SK-N-MC (cell line): ENCODE measurements at regions not wholly inside any gene's neighbourhood (a gene's known extent, or its start where the extent isn't known, plus 50 kb on each side); places are given as distances from the start of the nearest gene placed in this dataset.

Experiments used
- DNase-seq: peaks from one replicate; pipeline ENCODE4 v3.0.0-alpha.2; 2011; ENCODE audit warnings: low read depth, low spot score
- H3K27ac ChIP-seq: fragments of 200-600 bp; sonication (generic); 2 replicates; pipeline ENCODE4 v1.5.1; 2016; ENCODE audit warnings: mixed run types
- H3K36me3 ChIP-seq: fragments of 200-600 bp; sonication (generic); 2 replicates; pipeline ENCODE4 v1.6.1; 2017; ENCODE audit warnings: antibody characterized with exemption, low read length, mixed read lengths; ENCODE audit not compliant: insufficient read depth
- H3K4me3 ChIP-seq: fragments of 200-600 bp; sonication (generic); 2 replicates; pipeline ENCODE4 v1.5.1; 2016
- H3K9ac ChIP-seq: fragments of 200-600 bp; sonication (generic); 2 replicates; pipeline ENCODE4 v1.8.0; 2017; ENCODE audit warnings: mixed run types, mixed read lengths; ENCODE audit not compliant: insufficient read length
- H3K9me3 ChIP-seq: fragments of 200-600 bp; sonication (generic); 2 replicates; pipeline ENCODE4 v1.6.1; 2017; ENCODE audit warnings: low read depth, mild to moderate bottlenecking, antibody characterized with exemption, low read length, moderate library complexity, mixed read lengths
- EZH2 ChIP-seq: fragments of 200-600 bp; sonication (generic); IDR thresholded peaks from one replicate; pipeline ENCODE4 v1.6.1; 2017; ENCODE audit warnings: antibody characterized with exemption
- FOXP2 ChIP-seq: optimal IDR thresholded peaks from 2 replicates; pipeline ENCODE3; 2011; ENCODE audit warnings: mild to moderate bottlenecking, moderate library complexity; ENCODE audit not compliant: insufficient read depth; ENCODE audit errors: extremely low read length, control extremely low read depth
- POLR2AphosphoS5 ChIP-seq: IDR thresholded peaks from 2 replicates; pipeline ENCODE4 v1.6.1; 2012; ENCODE audit warnings: mild to moderate bottlenecking, low read depth, low read length, borderline replicate concordance

- TF ChIP-seq FOXP2 (no peak), EZH2 (no peak), POLR2AphosphoS5 (no peak)
- Histone ChIP-seq H3K36me3 (no peaks in the 10 kb centered on the region), H3K27ac (no peak overlapping the region), H3K9ac (no peak overlapping the region), H3K9me3 (no peaks in the 10 kb centered on the region), H3K4me3 (no peak overlapping the region)
- no peak for DNase-seq
These were observed 233.0 kb upstream of the RAB4A start for GRCh38 chr1:229037806-229038405.

- DNase-seq, result no peak
- Histone ChIP-seq H3K9ac (no peak overlapping the region), H3K27ac (no peak overlapping the region), H3K9me3 (no peaks in the 10 kb centered on the region), H3K36me3 (no peaks in the 10 kb centered on the region), H3K4me3 (no peak overlapping the region)
- TF ChIP-seq EZH2, result no peak
- TF ChIP-seq FOXP2, result no peak
- no peak for TF ChIP-seq POLR2AphosphoS5
These were observed 230.1 kb upstream of the RAB4A start for GRCh38 chr1:229040630-229041358.

DNA sequence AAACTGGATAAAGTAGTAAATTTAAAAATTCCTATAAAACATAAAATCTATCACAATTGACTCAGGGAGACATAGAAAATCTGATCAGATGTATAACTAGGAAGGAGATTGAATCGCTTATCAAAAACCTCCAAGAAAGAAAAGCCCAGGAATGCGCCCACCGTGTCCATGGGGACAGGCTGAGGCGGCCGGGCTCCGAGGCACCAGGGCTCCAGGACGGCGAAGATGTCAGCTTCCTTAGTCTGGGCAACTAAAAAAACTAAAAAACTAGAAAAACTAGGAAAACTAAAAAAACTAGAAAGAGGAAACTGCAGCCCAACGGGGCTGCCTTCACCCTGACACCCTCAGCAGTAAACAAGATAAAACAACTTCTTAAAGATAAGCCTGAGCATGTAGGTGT, 229.0 kb upstream of the RAB4A start:
- DNase-seq, result no peak
- Histone ChIP-seq H3K36me3 (no peaks in the 10 kb centered on the region), H3K27ac (no peak overlapping the region), H3K4me3 (no peak overlapping the region), H3K9ac (no peak overlapping the region), H3K9me3 (no peaks in the 10 kb centered on the region)
- TF ChIP-seq POLR2AphosphoS5 (no peak), EZH2 (no peak)

DNA sequence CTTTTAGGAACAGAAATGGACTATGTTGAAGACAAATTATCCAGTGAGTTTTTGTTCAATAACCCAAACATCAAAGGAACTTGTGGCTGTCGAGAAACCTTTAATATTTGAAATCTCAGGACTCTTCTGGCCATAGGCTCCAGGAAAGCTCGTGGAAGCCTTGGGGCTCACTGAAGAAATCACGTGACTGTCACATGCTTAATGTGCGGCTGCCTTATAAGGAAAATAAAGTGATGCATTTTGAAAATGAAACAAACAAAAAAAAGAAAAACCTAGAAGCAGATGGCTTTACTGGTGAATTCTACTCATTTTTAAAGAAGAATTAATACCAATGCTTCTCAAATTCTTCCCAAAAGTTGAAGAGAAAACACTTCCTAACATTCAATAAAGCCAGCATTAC, 228.4 kb upstream of the RAB4A start:
- no peak for TF ChIP-seq POLR2AphosphoS5
- DNase-seq, result no peak
- no peaks in the 10 kb centered on the region for H3K36me3 ChIP-seq
- H3K4me3 ChIP-seq, result no peak overlapping the region
- H3K9me3 ChIP-seq, result no peaks in the 10 kb centered on the region
- H3K27ac ChIP-seq, result no peak overlapping the region
- no peak overlapping the region for H3K9ac ChIP-seq

- no peak for DNase-seq
- no peaks in the 10 kb centered on the region for H3K36me3 ChIP-seq
- no peak overlapping the region for H3K9ac ChIP-seq
- H3K9me3 ChIP-seq, result no peaks in the 10 kb centered on the region
- no peak overlapping the region for H3K4me3 ChIP-seq
- TF ChIP-seq EZH2, result no peak
- TF ChIP-seq POLR2AphosphoS5, result no peak
- no peak for TF ChIP-seq FOXP2
- H3K27ac ChIP-seq, result no peak overlapping the region
These were observed 227.8 kb upstream of the RAB4A start for GRCh38 chr1:229043115-229043514.

- DNase-seq, result no peak
- H3K27ac ChIP-seq, result no peak overlapping the region
- H3K36me3 ChIP-seq, result no peaks in the 10 kb centered on the region
- no peak overlapping the region for H3K9ac ChIP-seq
- no peak overlapping the region for H3K4me3 ChIP-seq
- no peaks in the 10 kb centered on the region for H3K9me3 ChIP-seq
- TF ChIP-seq FOXP2 (no peak), EZH2 (no peak), POLR2AphosphoS5 (no peak)
These were observed 224.6 kb upstream of the RAB4A start for GRCh38 chr1:229046251-229046853.

- no peak overlapping the region for H3K4me3 ChIP-seq
- H3K36me3 ChIP-seq, result no peaks in the 10 kb centered on the region
- no peak for DNase-seq
- H3K27ac ChIP-seq, result no peak overlapping the region
- no peaks in the 10 kb centered on the region for H3K9me3 ChIP-seq
- H3K9ac ChIP-seq, result no peak overlapping the region
- TF ChIP-seq POLR2AphosphoS5, result no peak
- no peak for TF ChIP-seq FOXP2
- no peak for TF ChIP-seq EZH2
These were observed 223.6 kb upstream of the RAB4A start for GRCh38 chr1:229047161-229047839.

DNA sequence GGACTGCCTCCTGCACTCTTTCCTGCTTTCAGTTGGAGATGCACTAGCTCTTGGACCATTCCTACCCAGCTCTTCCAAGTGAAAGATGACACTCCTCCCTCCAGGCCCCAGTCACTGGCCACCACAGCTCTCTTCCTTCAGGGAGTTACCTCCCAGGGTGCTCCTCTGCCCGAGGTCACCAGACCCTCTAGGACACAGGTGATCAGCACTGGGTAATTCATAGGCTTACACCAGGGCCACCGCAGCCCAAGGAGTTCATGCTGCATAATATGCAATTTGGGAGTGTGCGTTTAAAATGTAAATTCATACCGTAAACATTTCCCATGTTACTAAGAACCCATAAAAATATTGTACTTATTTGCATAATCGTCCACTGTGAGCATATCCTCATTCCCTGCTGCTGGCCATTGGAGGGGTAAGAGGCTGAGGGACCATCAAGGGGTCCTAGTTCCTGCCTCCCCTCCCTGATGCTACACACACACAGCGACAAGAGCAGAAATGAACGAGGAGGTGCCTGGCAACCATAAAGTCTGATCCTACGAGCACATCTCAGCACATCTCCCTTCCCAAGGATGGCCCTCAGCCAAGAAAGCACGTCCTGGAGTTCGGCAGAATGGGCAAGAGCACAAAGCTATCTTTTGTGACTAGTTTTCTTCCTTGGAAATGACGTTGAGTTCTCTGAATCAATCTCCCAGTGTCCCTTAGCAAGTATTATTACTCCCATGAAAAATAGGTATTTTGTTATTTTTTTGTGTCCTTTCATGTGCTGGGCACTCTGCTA, 222.9 kb upstream of the RAB4A start:
- no peak overlapping the region for H3K9ac ChIP-seq
- H3K4me3 ChIP-seq, result no peak overlapping the region
- no peaks in the 10 kb centered on the region for H3K36me3 ChIP-seq
- no peaks in the 10 kb centered on the region for H3K9me3 ChIP-seq
- DNase-seq, result no peak
- H3K27ac ChIP-seq, result no peak overlapping the region
- no peak for TF ChIP-seq FOXP2
- no peak for TF ChIP-seq EZH2
- no peak for TF ChIP-seq POLR2AphosphoS5
